ENCODE measurements at regions not wholly inside any gene's neighbourhood (a gene's known extent, or its start where the extent isn't known, plus 50 kb on each side); places are given as distances from the start of the nearest gene placed in this dataset.

DNA sequence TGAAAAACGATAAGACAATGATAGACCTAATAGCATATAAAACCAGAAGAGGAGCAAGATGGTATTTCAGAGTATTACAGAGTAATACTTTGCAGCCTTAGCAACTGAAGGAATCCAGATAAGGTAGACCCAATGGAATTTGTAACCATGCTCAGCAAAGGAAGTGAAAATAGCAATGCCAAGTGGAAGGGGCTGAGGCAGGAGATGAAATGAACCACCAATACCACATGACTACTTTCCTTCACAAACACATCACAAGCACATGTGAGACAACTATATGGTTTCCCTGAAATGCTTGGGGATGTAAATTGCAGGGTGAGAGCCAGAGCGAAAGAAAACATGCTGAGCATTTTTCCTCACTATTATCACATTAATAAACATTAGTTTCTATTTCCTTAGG, 79.8 kb upstream of the MELK start:
- TF ChIP-seq, protein P1, sequence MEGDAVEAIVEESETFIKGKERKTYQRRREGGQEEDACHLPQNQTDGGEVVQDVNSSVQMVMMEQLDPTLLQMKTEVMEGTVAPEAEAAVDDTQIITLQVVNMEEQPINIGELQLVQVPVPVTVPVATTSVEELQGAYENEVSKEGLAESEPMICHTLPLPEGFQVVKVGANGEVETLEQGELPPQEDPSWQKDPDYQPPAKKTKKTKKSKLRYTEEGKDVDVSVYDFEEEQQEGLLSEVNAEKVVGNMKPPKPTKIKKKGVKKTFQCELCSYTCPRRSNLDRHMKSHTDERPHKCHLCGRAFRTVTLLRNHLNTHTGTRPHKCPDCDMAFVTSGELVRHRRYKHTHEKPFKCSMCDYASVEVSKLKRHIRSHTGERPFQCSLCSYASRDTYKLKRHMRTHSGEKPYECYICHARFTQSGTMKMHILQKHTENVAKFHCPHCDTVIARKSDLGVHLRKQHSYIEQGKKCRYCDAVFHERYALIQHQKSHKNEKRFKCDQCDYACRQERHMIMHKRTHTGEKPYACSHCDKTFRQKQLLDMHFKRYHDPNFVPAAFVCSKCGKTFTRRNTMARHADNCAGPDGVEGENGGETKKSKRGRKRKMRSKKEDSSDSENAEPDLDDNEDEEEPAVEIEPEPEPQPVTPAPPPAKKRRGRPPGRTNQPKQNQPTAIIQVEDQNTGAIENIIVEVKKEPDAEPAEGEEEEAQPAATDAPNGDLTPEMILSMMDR (IDR thresholded peaks at IDR 0.05), result no peak
- no peak for TF ChIP-seq ZFX (IDR thresholded peaks at IDR 0.05; ENCODE audit: borderline replicate concordance)
- H3K27ac ChIP-seq, result no peak overlapping the region

DNA sequence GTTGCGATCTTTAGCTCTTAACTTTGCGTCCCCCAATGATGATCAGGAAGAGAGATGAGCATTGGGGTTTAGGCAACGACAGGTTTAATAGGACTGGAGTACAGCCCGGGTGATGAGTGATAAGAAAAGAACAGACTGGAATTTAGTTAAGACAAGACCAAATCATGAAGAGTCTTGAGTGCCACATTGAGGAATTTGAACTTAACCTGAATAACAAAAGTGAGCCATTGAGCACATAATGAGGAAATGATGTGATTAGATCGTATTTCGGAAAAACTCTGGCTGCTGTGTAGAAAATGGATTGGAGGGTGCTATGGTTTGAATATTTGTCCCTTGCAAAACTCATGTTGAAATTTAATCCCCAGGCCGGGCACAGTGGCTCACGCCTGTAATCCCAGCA, 83.2 kb upstream of the MELK start:
- no peak for TF ChIP-seq ZFX (IDR thresholded peaks at IDR 0.05; ENCODE audit: borderline replicate concordance)
- TF ChIP-seq, protein P1 (IDR thresholded peaks at IDR 0.05), result no peak
- H3K27ac ChIP-seq, result no peak overlapping the region

DNA sequence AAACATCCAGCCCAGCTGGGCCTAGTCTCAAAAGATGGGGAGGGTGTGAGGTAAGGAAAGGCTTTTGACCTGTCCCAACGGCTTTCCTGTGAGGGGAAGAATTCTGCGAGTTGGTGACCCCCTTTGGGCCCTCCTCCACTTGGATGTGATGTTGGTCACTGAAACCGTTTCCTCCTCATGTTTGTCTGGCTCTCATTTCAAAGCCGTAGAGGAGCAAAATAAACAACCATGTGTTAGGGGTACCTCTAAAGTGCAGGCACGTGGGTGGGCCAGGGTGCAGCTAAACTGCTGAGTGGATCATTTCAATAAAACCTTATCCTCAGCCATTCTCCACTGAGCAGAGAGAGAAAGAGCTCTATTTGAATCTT, 84.3 kb upstream of the MELK start:
- TF ChIP-seq, protein P1 (IDR thresholded peaks at IDR 0.05), result no peak
- no peak for TF ChIP-seq ZFX (IDR thresholded peaks at IDR 0.05; ENCODE audit: borderline replicate concordance)
- H3K27ac ChIP-seq, result peak overlapping the region; percentile 52

DNA sequence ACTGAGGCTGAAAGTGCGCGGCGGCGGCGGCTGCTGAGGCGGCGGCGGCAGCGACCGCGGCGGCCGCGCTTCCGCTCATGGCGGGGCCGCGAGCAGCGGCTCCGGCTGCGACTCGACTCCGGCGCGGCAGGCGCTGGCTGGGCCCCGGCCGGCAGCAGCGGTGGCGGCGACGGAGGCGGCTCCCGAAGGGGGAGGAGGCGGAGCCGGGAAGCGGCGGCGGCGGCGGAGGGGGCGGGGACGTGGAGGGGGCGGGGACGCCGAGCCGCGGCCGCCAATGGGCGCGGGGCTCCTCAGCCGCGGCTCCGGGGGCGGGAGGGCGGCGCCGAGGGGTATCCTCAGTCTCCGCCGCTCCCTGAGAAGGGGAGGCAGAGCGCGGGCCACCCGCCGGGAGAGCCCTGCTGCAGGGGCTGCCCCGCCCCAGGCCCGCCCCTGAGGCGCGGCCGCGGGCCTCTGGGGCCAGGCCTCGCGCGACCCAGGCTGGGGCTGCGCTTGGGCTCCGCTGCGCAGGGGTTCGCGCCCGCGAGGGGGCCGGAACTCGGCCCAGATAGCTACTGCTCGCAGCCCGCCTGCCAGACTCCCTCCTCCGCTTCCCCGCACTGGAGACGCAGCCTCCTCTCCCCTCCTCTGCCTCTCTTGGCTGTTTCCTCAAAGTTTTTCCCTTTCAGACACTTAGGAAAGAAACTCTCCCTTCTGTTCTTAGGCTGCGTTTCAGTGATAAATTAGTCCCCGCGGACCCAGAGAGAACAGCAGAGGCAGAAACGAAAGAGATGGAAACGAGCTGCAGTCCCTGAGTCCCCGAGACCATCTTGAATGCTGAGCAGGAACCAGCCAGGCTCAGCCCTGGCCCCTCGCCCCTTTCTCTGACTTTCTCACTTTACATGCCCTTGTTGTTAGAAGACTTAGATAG, 85.0 kb upstream of the MELK start:
- H3K27ac ChIP-seq, result peak overlapping the region; percentile 54
- TF ChIP-seq ZFX (IDR thresholded peaks at IDR 0.05; ENCODE audit: borderline replicate concordance), result no peak
- TF ChIP-seq, protein P1 (IDR thresholded peaks at IDR 0.05), result no peak

DNA sequence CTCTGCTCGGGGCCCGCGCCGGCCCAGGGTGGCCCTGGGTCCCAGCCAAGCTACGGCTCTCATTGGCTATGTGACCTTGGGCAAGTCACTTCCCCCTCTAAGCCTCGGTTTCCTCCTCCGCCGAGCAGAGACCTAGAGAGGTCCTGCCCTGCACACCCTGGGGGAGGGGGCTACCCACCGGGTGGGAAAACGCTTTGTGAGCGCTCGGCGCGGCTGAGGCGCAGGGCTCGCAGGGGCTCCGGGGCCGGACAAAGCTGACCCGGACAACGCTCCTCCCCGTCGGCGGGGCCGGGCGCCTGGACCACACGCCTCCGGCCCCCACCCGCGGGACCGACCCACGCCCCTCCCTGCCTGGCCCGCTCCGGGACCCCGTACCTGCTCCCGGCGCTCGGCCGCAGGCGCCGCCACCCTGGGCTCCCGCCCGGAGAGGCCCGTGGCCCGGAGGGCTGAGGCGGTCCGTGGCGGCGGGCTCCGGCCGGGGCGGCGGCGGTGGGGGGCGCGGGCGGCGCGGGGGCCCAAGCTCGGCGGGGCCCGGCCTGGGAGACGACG, 85.7 kb upstream of the MELK start:
- H3K27ac ChIP-seq, result peak overlapping the region; percentile 54
- TF ChIP-seq ZFX (IDR thresholded peaks at IDR 0.05; ENCODE audit: borderline replicate concordance), result no peak

DNA sequence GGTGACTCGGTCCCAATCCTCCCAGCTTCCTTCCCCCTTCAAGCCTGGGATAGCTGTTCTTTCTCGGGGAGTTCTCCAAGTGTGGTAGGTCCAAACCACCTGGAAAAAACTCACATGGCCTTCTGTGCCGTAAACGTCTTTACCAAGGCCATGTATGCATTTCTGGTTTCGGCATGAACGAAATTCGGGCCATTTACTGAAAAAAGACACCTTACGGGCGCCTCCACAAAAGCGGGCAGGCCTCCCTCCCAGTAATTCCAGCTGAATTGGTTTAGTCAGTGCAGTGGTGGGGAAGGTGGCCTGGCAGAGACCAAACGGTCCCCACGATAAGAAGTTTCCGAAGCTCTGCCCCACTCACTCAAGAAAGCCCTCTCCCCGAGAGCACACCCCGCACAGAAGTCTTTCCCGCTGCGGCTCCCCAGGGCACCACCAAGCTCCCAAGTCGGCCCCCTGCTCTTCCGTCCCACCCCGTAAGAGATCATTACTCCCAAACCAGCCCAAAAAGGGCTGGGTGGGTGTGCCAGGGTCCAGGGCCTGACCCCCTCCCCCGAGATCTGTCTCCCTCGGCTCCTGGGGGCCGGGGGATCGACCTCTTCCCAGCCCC, 86.3 kb upstream of the MELK start:
- TF ChIP-seq, protein P1 (IDR thresholded peaks at IDR 0.05), result no peak
- no peak for TF ChIP-seq ZFX (IDR thresholded peaks at IDR 0.05; ENCODE audit: borderline replicate concordance)
- H3K27ac ChIP-seq, result no peak overlapping the region

DNA sequence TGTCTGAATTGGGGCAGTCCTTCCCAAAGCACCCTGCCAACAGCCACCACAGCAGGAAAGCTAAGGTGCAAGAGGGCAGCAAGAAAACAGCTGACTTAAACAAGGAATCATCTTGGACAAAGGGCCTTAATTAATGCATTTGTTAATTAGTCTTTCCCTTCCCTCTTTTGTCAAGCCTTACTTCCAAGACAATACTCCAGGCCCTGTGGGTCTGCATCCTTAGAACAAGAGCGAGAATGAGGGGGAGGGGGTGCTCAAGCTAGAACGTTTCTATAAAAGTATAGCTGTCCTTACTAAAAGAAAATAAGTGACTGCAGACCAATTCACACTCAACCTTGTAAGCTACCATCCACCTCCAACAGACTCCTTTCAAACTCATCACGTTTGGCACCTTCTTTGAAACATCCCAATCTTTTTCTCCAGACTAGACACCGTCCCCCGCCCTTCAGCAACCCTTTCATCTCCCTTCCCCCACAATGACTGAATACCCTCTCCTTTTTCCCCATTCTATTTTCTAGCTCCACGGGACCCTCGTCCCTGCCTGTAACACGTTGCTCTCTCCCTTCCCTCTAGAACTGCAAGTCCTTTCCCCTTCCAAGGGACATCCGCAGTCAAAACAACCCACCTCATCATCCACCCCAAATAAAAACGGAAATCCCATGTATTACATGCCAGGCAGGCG, 85.7 kb upstream of the RNF38 start:
- no peak for TF ChIP-seq ZFX (IDR thresholded peaks at IDR 0.05; ENCODE audit: borderline replicate concordance)
- TF ChIP-seq, protein P1 (IDR thresholded peaks at IDR 0.05), result no peak
- no peak overlapping the region for H3K27ac ChIP-seq

Measured in 22Rv1 (cell line).